Peyer's patch (tissue), 4 donors: ENCODE measurements at regions not wholly inside any gene's neighbourhood (a gene's known extent, or its start where the extent isn't known, plus 50 kb on each side); places are given as distances from the start of the nearest gene placed in this dataset.

ENCODE experiments used
- DNase-seq, 3 donors: peaks; one replicate each; pipeline ENCODE4 v3.0.0-alpha.2; 2017 to 2019
- H3K27ac ChIP-seq, 4 donors: fragments of 200-600 bp; sonication (generic); one replicate each; pipeline ENCODE4 v1.5.1; 2016 to 2019
- H3K27me3 ChIP-seq, 2 donors: fragments of 200-600 bp; sonication (generic); one replicate each; pipeline ENCODE4 v1.5.1; 2019
- H3K36me3 ChIP-seq, 3 donors: fragments of 200-600 bp; sonication (generic); one replicate each; pipeline ENCODE4 v1.5.1; 2016 to 2019
- H3K4me1 ChIP-seq, 4 donors: fragments of 200-600 bp; sonication (generic); one replicate each; pipeline ENCODE4 v1.5.1; 2016 to 2019
- H3K4me3 ChIP-seq, 4 donors: fragments of 200-600 bp; sonication (generic); 1 replicate in 3 of 4; 2 replicates in 1 of 4; pipeline ENCODE4 v1.5.1; 2016 to 2019; ENCODE audit warnings: mild to moderate bottlenecking in 1 of 4
- H3K9me3 ChIP-seq, 4 donors: fragments of 200-600 bp; sonication (generic); one replicate each; pipeline ENCODE4 v1.5.1; 2016 to 2019; ENCODE audit warnings: mild to moderate bottlenecking in 1 of 4
- CTCF ChIP-seq, 6 experiments: fragments of 450-650 bp in 4 of 6; fragments of 200-600 bp in 2 of 6; sonication (generic) in 1 of 6; IDR thresholded peaks; one replicate each; pipeline ENCODE4 v1.5.1; 2017 to 2019; ENCODE audit warnings: antibody characterized with exemption in 6 of 6, mild to moderate bottlenecking in 3 of 6, moderate library complexity in 1 of 6
- POLR2A ChIP-seq, 2 donors: fragments of 450-650 bp; IDR thresholded peaks; one replicate each; pipeline ENCODE4 v1.5.1; 2017; ENCODE audit warnings: antibody characterized with exemption in 2 of 2, mild to moderate bottlenecking in 2 of 2, moderate library complexity in 2 of 2

- TF ChIP-seq CTCF (IDR thresholded peaks at IDR 0.05) = no peak
- no peak for TF ChIP-seq POLR2A (IDR thresholded peaks at IDR 0.05)
- DNase-seq = no peak
- Histone ChIP-seq H3K27me3 (no peaks in the 10 kb centered on the region), H3K4me1 (no peaks in the 10 kb centered on the region), H3K9me3 (peaks cover 0 to 11% (median 3%) of the 10 kb centered on the region in 4 donors), H3K36me3 (no peaks in the 10 kb centered on the region), H3K4me3 (no peak overlapping the region), H3K27ac (no peak overlapping the region)
These were observed 105.5 kb upstream of the CPLX2 start for GRCh38 chr5:175765858-175766257.

GRCh38 chr5:175766963-175767362, 104.4 kb upstream of the CPLX2 start:
- Histone ChIP-seq H3K9me3 (peaks cover 0 to 11% (median 3%) of the 10 kb centered on the region in 4 donors), H3K36me3 (no peaks in the 10 kb centered on the region), H3K27ac (no peak overlapping the region), H3K4me1 (no peaks in the 10 kb centered on the region), H3K27me3 (no peaks in the 10 kb centered on the region), H3K4me3 (no peak overlapping the region)
- no peak for DNase-seq
- TF ChIP-seq CTCF (IDR thresholded peaks at IDR 0.05) (no peak), POLR2A (IDR thresholded peaks at IDR 0.05) (no peak)

DNA sequence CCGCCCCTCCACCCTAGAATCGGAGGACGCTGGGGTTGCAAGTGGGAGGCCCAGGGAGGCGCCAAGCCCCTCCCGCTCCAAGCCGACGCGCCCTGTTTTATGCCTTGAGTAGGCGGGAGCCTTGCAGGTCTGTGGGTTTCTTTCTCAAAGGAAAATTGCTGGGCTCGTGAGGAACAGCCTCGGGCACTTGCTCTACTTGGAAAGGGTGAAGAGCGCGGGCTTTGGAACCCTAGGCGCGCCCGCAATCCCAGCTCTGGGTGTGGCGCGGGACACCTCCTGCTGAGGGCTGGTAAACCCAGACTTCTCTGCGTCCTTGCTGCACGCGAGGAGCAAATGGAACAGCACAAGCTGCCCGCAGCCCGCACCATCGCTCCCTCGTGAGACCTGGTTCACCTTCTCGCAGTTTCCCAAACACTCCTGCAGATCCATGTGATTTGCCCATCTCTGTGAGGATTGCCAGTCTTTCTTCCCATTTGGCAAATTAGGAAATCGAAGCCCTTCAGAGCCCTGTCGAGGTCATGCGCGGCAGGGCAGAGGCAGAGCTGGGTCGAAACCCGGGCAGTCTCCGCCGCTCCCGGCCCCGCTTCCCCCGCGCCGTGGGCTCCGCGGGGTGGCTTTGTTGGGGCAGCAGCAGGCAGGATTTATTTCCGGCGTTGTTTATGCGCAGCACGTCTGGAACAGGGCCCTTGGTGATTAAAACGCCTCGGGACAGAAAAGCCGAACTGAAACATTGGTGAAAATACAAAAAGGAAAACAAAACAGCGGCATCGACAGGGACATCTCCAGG, 98.4 kb upstream of the CPLX2 start:
- TF ChIP-seq CTCF (IDR thresholded peaks at IDR 0.05) = no peak
- no peak for TF ChIP-seq POLR2A (IDR thresholded peaks at IDR 0.05)
- H3K27ac ChIP-seq = no peak overlapping the region
- H3K27me3 ChIP-seq = peaks cover 0 to 5% of the 10 kb centered on the region in 2 donors
- H3K4me3 ChIP-seq = no peak overlapping the region
- H3K36me3 ChIP-seq = no peaks in the 10 kb centered on the region
- no peaks in the 10 kb centered on the region for H3K4me1 ChIP-seq
- no peaks in the 10 kb centered on the region for H3K9me3 ChIP-seq
- no peak for DNase-seq

GRCh38 chr5:175773534-175774070, 97.8 kb upstream of the CPLX2 start:
- Histone ChIP-seq H3K27ac (no peak overlapping the region), H3K4me1 (no peaks in the 10 kb centered on the region), H3K27me3 (peaks cover 0 to 5% of the 10 kb centered on the region in 2 donors), H3K4me3 (no peak overlapping the region), H3K9me3 (no peaks in the 10 kb centered on the region), H3K36me3 (no peaks in the 10 kb centered on the region)
- TF ChIP-seq CTCF (IDR thresholded peaks at IDR 0.05) (no peak), POLR2A (IDR thresholded peaks at IDR 0.05) (no peak)
- DNase-seq = no peak

GRCh38 chr5:175775416-175775815, 96.0 kb upstream of the CPLX2 start:
- Histone ChIP-seq H3K27me3 (peaks cover 0 to 5% of the 10 kb centered on the region in 2 donors), H3K36me3 (no peaks in the 10 kb centered on the region), H3K4me1 (no peaks in the 10 kb centered on the region), H3K9me3 (no peaks in the 10 kb centered on the region), H3K4me3 (no peak overlapping the region), H3K27ac (no peak overlapping the region)
- TF ChIP-seq POLR2A (IDR thresholded peaks at IDR 0.05) (no peak), CTCF (IDR thresholded peaks at IDR 0.05) (no peak)
- DNase-seq = no peak
